GM21786 (cell line): ENCODE measurements at regions not wholly inside any gene's neighbourhood (a gene's known extent, or its start where the extent isn't known, plus 50 kb on each side); places are given as distances from the start of the nearest gene placed in this dataset.

Experiments used
- ATAC-seq: cut with Tn5 transposase; IDR thresholded peaks from one replicate; pipeline ENCODE4 v1.9.1; 2021; ENCODE audit not compliant: unreplicated experiment

- ATAC-seq = no peak
These were observed 59.4 kb upstream of the SVIL start for GRCh38 chr10:29694121-29694520.

- no peak for ATAC-seq
These were observed 57.4 kb upstream of the SVIL start for GRCh38 chr10:29692121-29692539.

DNA sequence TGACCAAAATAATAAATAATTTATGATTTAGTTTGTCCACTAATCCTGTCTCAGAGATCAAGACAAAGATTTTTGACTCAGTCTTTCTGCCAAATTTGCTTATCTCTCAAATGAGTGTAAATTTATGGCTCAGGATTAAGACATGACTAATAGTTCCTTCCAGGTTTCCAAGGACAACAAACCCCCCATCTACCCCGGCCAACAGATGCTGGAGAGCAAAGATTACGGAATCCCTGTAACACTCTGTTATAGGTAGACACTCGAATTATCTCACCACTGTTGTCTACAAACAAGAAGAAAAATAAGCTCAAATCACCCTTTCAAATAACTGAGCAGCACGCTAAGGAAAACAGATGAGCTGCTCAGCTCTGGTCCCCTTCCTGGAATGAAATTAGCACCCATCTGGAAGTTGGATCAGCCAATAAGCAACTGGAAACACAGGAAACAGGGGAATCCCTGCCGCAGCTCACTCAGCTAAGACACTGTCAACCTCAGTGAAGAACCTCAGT is 56.8 kb upstream of the SVIL start:
- ATAC-seq = no peak

DNA sequence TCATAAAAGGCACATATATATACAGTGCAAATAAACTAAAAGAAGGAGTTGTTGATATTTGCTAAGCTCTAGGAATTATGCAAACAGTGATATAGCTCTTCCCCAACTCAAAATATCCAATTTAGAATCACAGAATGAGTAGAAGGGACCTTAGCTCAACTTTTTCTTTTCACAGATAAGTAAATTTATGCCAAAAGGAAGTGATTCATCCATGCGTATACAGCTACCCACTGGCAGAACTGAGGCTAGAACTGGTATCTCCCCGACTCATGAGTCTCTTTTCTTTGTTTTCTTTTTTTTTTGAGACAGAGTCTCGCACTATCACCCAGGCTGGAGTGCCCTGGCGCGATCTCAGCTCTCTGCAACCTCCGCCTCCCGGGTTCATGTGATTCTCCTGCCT is 54.2 kb upstream of the SVIL start:
- ATAC-seq = no peak

DNA sequence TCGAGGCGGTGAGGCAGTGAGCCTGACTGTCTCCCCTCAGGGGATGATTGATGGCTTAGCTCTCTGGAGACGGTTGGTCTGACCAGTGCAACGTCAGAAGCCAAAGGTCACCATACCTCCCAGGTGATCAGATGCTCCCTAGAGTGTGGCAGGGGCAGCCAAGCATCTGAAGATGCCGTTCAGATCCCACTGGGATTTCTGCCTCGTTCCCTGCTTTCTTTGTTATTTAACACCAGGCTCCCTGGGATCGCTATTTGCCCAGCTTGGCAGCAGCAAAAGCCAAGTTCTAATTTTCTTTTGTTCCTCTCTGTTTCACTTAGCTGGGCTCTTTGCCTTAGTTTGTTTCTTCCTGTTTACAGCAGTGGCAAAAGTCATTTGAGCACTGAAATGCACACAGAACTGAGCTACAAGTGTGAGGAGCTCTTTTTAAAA is 53.5 kb upstream of the SVIL start:
- no peak for ATAC-seq

- no peak for ATAC-seq
These were observed 52.8 kb upstream of the SVIL start for GRCh38 chr10:29687421-29688164.

DNA sequence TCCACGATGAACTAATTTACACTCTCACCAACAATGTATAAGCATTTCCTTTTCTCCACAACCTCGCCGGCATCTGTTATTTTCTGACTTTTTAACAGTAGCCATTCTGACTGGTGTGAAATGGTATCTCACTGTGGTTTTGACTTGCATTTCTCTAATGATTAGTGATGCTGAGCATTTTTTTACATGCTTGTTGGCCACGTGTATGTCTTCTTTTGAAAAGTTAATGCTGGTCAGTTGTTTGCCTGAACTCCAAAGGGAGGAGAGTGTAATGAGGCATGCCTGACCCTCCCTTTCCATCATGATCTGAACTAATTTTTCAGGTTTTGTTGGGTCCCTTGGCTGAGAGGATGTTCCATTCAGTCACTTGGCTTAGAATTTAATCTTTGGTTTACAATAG is 50.7 kb upstream of the SVIL start:
- no peak for ATAC-seq
